Superior temporal gyrus (tissue), 1 donor: ENCODE measurements at regions not wholly inside any gene's neighbourhood (a gene's known extent, or its start where the extent isn't known, plus 50 kb on each side); places are given as distances from the start of the nearest gene placed in this dataset.

Experiments
- DNase-seq: peaks from one replicate; pipeline ENCODE4 v3.0.0-alpha.2; 2016; ENCODE audit errors: extremely low spot score

DNA sequence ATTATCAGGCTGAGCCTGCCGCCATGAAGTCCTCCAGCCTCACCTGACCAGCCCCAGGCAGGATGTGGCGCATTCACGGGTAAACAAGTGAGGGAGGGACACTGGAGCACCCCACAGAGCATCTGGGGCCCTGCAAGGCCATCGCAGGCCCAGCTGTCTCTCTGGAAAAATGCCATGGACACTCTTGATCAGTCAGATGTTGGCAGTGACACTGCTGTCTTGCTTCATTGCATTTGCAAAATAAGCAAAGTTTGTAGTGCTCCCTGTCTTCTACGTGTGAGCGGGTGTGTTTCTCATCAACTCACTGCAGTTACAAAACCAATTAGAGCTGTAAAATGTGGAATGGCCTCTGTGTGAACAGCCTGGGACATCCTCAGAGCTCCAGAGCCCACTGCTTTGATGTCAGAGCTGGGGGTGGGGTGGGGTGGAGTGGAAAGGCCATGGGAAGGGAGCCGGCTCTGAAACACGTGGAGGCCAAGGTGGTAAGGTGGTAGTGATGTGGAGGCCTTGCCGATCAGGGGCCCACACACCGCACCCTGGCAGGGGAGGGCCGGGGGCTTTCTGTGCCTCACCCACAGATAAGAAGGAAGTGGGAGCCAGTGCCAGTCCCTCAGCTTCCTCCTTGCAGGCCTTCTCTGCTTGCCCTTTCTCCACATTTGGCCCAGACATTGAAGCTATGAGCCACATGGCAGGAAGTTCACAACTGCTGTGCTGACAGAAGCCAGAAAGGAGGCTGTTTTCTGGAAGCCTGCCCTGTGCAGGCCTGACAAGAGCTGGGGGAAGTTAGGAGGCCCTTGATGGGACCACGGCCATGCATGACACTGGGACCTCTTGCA is 254.9 kb downstream of the RHOU start:
- DNase-seq, result peak; percentile 77

DNA sequence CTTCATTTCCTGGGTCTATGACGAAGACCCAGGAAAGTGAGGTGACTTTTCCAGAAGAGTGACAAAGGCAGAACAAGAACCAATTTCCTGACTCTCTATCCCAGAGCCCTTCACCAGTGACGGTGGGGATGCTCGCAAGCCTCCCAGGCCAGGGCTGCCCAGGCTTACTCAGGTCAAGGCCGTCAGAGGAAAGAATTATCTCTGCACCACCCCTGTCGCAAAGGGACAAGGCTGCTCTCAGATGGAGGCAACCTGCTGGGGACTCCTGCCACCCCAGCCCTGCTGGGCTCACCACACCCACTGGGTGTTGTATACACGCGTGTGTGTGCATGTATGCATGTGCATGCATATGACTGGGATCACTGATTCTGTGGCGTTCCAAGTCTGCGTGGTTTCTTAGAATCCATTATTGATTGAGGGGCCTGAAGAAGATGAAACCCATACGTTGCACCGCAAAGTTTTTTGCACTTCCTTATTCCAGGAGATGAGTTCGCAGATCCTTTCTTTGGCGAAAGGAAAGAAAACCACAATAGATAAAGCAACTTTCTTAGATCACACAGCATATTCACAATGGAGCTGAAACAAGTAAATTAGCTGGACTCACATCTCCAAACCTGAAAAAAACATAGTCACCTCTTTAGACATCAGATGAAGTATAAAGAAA is 255.8 kb downstream of the RHOU start:
- DNase-seq, result no peak

DNA sequence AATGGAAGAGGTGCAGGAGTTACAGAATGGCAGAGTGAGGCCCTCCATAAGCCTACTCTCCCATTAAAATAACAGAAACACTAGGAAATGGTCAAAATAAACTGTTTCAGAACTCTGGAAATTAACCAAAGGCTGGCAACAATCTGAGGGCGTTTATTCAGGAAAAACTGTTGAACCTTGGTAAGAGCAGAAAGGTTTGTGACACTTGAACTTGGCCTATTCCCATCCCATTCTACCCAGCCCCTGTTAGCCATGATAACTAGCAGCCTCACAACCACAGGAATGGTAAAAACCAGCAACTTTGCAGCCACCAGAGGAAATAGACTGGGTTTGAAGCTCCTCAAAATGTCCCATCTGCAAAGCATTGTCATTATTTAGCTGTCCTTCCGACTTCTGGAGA is 256.8 kb downstream of the RHOU start:
- DNase-seq, result no peak

GRCh38 chr1:228992907-228993535 is 257.7 kb downstream of the RHOU start:
- DNase-seq, result peak; percentile 79

- DNase-seq, result no peak
These were observed 259.7 kb downstream of the RHOU start for GRCh38 chr1:228994676-228995594.

DNA sequence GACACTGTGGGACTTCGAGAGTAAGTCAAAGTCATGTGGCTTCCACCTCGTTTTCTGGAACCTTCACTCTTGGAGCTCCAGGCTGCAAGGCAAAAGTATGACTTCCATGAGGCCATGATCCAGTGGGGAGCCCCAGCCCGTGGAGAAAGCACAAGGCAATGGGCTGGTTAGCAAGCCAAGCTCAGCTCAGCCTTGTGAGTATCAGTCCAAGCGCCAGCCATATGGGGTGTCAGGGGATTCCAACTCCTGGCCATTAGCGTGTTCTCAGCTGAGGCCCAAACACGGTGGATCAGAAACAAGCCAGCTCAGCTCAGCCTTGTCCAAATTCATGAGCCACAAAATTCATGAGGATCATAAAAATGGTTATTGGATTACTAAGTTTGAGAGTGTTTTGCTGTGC is 261.0 kb downstream of the RHOU start:
- no peak for DNase-seq

- no peak for DNase-seq
These were observed 262.5 kb downstream of the RHOU start for GRCh38 chr1:228997721-228998144.

DNA sequence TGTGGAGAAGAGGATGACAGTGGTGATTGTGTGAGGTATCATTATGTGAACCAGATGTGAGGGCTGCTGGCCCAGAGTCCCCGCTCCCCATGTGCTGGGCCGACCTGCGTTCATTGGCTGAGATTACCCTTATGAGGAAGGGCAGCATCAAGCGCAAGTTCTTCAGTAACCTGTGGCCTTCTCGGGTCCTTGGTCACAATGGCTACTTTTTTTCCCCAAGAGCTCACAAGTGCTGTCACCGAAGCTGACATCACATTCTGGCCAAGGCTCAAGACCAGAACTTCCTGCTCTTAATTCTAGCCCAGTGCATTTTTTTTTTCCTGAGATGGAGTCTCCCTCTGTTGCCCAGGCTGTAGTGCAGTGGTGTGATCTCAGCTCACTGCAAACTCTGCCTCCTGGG is 262.9 kb downstream of the RHOU start:
- DNase-seq, result no peak

DNA sequence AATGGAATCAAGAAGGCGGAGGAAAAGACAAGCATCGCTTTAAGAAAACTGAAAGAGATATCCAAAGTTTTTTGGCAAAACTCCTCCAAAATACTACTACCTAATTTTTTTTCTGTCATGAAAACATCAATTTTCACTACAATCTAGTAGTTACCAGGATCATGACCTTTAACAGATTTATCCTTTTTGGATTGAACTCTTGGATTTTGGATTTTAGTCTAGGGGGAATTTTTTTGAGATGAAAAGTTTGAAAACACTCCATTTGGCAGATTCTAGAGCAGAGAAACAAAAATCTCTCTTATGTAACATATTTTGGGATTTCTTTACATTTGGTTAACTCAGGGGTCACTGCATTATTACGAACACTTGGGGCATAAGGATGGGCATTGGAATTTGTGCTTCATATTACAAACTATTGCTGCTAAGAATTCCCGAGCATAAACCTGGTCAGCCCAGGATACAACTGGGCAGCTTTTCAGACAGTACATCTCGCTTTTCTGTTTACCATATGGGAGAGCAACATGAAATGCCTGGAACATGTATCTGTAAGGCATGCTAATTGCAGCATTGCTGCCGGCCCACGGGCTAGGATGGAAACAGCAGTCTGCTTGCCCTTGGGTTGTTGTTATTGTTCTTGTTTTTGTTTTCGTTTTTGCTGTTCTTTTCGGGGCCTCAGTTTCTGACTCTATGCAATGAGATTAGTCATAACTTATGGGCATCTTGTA is 264.3 kb downstream of the RHOU start:
- DNase-seq, result no peak

DNA sequence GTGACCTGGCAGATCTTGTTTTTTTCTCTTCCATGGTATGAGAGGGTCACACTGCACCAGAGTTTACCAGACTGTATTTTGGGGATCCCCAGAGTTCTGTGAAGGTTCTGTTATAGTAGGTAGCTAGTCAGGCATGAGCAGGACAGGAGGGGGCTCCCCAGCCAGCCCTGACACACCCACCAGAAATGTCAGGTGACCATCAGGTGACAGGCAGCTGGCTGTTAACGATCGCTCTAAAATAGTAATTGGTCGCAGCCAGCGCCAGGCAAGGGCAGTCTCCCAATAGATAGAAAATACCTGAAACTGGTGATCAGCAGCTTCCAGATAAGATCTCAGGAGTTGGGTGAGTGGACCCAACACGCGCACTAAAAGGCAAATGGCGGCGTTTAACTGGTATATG is 264.9 kb downstream of the RHOU start:
- DNase-seq, result no peak

GRCh38 chr1:229001467-229002011 is 266.3 kb downstream of the RHOU start:
- no peak for DNase-seq

DNA sequence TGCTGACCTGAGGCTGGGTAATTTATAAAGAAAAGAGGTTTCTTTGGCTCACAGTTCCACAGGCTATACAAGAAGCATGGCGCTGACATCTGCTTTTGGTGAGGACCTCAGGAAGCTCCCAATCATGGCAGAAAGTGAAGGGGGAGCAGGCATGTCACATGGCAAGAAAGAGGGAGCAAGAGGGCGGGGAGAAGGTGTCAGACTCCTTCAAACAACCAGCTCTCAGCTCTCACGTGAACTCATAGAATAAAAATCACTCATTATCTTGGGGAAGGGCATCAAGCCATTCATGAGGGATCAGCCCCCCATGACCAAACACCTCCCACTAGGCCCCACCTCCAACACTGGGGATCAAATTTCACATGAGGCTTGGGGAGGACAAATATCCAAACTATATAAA is 266.8 kb downstream of the RHOU start:
- DNase-seq, result no peak

- DNase-seq, result no peak
These were observed 267.2 kb downstream of the RHOU start for GRCh38 chr1:229002451-229002960.

GRCh38 chr1:229003233-229004031 is 267.5 kb upstream of the RAB4A start:
- DNase-seq, result peak; percentile 95

DNA sequence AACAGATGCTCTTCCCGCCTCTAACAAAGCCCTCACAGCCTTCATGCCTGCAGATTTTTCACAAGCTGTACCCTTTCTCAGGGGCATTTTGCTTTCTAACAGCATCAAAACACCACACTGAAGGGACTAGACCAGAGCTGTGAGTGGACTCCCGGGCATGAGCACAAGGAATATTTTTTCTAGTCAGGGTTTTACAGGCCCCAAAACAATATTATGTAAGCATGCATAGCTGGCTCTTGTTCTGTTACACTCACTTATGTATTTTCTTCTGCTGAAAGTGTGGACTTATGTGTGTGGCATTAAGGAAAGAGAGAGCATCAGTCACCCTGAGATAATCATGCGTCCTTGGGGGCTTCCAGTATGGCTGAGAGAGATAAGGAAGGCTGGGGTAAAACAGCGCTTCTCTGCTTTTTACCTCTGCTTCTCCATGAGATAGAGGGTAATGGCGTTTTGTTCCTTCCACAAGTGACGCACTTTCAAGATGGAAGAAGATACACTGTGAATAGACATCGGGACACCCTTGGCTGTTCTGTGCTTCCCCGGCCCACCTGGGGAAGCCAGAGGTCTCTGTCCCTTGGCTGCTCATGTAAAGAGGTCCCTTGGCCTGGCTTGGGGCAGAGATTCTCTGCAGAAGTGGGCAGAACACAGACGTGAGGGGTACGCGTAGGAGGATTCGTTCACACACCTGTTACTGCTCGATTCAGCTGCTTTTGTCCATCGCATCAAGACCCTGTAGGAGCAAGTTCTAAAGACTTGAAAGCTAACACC is 266.7 kb upstream of the RAB4A start:
- no peak for DNase-seq

DNA sequence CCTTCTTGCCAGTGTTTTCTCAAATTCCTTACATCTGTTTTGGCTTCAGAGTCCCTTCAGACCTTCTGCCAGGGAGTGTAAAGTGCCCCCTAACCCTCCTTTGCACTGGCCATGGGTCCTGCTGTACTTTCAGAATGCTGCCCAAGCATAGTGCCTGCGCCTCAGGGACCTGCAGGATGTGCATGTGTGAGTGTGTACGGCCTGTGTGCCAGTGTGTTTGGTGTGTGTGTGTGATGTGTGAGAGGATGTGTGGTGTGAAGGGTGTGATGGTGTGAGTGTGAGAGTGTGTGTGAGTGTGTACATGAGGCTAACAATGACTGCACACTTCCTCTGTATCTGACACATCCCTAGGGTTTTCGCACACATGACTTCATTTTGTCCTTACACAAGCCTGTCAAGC is 265.8 kb upstream of the RAB4A start:
- no peak for DNase-seq

DNA sequence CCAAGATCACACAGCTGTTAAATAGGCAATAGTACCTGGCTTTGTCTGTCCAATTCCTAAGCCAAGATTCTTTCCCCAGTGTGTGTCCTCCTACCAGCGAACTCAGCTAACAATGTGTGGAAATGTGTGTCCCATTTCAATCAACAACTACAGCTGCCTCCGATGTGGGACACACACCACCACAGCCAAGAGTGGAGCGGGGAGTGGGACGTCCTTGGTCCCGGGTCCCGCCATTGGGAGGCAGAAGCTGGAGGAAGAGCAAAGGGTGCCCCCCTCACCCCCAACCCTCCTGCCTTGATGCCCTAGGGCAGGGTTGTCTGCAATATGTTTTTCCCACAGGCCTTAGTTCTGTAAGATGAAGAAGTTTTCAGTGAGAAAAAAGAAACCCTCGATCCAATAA is 265.4 kb upstream of the RAB4A start:
- DNase-seq, result no peak

DNA sequence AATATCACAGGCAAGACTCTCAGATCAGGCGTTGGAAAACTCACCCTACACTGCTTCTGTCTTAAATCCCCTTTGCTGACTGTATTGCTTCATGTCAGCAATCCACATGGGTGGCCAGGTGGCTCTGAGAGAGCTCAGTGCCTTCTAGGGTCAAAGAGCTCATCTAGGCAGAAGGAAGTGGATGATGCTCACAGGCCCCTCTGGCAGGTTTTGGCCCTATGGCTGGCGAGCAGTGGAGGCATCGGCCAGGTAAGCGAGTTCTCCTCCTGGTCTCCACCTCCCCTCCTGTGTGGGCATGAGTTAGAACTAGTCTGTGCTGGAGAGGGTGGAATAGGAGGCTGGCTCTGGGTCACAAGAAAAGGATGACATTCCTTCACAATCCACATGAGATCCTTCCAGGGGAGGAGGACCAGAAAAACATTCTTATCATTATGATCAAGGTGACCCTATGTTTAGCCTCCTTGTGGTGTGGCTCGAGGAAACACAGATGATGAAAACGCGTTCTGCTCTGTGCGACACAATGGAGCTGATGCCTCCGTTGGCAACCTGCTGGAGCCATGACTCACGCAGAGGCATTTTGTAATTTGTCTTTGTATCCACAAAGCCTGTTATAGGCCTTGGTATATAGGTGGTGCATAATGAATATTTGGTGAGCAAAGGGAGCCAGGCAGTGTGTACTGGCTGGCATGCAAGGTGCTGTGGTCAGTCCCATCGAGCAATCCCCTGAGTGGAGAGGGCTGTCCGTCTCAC is 264.6 kb upstream of the RAB4A start:
- no peak for DNase-seq
